ENCODE measurements at regions not wholly inside any gene's neighbourhood (a gene's known extent, or its start where the extent isn't known, plus 50 kb on each side); places are given as distances from the start of the nearest gene placed in this dataset.

DNA sequence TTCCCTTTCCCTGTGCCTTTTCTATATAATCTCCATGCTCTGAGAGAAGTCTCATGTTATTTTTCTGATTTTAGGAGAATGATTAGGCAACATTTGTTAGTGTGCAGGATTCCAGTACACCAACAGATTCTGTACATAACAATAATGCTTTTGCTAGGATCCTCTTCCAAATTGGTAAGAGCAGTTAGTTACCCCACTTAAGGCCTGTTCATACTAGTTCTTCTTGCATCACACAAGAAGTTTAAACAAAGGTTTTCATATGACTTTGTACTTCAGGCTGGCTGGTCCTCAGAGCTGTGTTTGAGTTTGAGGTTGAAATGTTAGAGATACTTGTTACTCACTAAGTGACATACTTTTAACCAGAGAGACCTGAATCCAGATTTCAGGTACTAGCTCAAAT is 686.9 kb upstream of the NRXN1 start:
- no peak for TF ChIP-seq POLR2A (IDR thresholded peaks at IDR 0.05)
- TF ChIP-seq, protein P1, sequence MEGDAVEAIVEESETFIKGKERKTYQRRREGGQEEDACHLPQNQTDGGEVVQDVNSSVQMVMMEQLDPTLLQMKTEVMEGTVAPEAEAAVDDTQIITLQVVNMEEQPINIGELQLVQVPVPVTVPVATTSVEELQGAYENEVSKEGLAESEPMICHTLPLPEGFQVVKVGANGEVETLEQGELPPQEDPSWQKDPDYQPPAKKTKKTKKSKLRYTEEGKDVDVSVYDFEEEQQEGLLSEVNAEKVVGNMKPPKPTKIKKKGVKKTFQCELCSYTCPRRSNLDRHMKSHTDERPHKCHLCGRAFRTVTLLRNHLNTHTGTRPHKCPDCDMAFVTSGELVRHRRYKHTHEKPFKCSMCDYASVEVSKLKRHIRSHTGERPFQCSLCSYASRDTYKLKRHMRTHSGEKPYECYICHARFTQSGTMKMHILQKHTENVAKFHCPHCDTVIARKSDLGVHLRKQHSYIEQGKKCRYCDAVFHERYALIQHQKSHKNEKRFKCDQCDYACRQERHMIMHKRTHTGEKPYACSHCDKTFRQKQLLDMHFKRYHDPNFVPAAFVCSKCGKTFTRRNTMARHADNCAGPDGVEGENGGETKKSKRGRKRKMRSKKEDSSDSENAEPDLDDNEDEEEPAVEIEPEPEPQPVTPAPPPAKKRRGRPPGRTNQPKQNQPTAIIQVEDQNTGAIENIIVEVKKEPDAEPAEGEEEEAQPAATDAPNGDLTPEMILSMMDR (IDR thresholded peaks at IDR 0.05) = no peak
